ENCODE measurements at regions not wholly inside any gene's neighbourhood (a gene's known extent, or its start where the extent isn't known, plus 50 kb on each side); places are given as distances from the start of the nearest gene placed in this dataset.

DNA sequence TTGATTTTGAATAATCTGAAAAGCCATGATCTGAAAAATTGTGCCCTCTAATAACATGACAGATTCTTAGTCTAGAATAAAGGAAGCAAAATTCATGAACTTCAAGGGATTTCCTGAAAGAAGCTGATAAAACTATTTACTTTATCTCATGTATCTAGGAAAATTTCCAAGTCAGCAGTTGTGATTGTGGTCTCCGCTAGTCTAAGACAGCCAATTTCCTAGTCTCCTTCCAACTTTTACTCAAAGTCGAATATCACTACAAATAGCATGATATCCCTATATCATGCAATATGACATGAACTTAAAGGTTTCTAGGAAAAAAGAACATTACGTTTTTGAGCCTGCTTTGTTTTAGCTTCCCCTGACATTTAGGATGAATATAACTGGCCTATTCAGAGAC, 202.1 kb upstream of the GHITM start:
- DNase-seq (ENCODE audit: low read depth) = no peak

DNA sequence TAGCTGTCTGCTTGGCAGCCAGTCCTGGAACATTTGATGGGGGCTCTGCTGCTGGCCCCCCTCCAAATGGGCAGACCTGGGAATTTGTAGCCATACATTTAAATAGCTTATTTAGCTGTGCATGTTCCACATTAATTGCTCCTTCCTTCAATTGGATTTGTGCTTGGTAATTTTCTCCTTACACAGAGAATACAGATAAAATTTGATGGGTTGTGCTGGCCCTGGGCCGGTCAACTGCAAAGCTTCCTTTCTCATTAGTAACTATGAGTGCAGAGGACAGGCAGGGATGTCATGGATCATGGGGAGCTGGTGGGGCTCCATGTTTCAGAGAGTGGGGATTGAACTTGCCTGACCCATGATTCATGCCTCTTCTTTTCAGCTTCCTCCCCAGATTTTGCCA, 201.5 kb upstream of the GHITM start:
- DNase-seq (ENCODE audit: low read depth) = no peak

DNA sequence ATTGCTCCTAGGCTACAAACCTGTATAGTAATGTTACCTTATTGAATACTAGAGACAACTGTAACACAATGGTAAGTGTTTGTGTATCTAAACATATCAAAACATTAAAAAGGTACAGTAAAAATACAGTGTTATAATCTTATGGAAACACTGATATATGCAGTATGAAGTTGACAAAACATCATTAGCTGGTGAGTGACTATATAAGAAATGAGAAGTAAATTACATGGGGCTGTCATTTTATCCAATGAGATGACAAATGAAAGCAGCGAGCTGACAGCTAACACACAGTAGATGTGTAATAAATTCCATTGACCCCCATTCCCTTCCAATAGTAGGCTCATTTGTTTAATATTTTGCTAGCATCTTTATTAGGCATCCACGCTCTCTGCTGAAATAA, 198.1 kb upstream of the GHITM start:
- DNase-seq (ENCODE audit: low read depth) = no peak

DNA sequence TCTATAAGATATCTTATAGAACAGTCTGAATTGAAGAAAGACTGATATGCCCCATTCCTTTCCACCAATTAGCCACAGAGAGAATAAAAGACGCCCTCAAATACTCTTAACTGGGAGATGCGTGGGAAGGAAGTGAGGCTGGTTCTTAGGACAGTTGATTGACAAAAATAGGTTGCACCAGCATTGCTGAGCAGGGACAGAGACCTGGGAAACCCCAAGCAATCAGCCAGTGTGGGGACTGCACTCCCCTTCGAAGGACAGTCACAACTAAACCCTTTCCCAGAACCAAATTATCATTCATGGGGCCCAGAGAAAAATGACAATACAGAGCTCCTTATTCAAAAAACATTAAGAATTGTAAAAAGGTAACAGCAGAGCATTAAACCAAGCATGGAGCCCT, 196.9 kb upstream of the GHITM start:
- no peak for DNase-seq (ENCODE audit: low read depth)

DNA sequence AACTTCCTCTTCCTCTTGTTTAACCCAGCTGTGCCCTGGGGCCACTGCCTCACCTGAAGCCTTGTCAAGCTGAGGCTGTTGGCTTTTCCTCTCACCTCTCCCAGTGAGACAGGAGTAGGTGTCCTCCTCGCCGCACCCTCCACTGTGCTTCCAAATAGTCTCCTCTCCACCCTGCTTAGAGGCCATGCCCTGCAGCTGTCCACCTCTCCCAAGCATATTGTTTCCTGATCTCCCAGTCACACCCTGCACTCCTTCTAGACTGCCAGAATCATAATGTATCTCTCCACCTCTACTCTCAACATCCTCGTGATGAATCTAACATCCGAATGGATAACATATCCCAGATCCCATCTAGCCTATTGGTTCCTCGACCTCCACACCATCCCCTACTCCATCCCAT, 196.3 kb upstream of the GHITM start:
- no peak for DNase-seq (ENCODE audit: low read depth)

DNA sequence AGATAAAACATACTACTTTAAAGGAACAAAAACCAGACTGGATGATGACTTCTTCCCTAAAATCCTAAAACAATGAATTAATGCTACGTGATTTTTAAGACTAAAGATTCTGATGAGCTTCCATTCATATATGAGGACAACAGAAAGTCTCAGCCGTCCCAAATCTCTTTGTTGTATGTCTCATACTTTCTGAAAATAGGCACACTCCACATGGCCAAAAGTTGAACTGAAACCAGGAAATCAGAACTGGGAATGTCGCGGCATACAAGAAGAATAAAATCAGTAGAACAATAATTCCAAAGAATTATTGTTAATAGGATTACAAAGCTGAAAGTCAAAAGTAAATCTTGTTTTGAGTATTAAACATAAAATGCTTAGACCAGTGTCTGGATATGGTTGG, 195.4 kb upstream of the GHITM start:
- no peak for DNase-seq (ENCODE audit: low read depth)

DNA sequence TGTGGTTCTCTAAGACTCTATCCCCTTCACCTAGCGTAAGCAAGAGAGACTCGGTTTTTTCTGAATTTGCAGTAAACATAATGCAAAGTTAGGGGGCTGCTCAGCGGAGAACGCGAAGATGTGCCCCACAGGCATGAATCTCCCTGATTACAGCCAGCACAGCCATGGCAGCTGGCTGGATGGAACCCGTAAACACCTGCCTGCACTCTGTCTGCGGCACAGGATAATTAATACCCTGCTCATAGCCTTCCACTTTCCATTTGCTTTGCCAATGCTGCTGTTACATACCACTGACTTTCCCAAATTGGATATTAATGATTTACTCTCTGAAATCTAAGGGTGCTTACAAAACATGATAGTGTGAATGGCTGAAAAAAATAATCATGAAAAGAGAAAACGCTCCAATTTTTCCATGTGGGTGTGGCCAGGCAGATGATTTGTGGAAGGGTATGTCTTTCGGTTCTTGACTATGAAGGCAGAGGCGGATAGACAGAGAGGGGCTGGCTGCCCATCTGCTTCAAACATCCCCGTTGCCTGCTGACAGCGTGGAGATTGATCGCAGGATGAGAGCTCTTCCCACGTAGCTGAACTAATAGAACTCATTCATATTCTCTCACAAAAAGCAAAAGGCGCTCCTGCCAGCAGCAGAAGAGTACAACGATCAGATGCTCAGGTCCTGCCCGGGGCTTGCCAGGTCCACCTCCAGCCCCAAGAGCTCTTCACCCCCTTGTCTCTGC, 193.2 kb upstream of the GHITM start:
- no peak for DNase-seq (ENCODE audit: low read depth)

DNA sequence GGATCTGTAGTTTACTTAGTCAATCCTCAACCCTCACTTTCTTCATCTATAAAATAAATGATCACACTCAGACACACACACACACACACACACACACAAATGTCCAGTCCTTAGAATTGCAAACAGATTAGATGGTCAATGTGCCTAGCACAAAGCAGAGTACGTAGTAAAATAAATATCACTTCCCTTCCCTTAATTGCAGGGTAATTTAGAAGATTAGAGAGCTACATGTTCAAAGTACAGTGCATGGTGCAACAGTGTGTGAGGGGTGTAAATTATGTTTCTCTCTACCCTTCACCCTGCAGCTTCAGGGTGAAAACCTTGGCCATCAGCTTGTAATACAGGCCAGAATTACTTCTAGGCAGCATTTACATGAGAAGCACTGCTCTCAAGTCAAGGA, 187.0 kb upstream of the GHITM start:
- no peak for DNase-seq (ENCODE audit: low read depth)

DNA sequence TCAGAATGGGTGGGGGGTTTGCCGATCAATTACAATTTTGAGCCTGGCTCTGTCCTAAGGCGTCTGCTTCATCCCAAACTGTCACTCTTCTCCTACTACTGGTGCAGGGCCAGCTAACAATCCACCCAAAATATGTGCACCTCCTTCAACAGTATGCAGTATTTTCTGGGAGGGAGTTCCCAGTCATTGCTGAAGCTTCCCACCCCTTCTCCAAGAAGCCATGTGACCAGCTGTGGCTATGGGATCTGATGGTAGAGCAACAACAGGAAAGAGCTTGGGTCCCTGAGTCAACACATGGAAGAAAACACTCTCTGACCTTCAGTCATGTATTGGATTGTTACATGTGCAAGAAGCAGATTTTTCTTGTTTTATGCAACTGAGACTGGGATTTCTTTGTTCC, 185.7 kb upstream of the GHITM start:
- DNase-seq (ENCODE audit: low read depth) = no peak

DNA sequence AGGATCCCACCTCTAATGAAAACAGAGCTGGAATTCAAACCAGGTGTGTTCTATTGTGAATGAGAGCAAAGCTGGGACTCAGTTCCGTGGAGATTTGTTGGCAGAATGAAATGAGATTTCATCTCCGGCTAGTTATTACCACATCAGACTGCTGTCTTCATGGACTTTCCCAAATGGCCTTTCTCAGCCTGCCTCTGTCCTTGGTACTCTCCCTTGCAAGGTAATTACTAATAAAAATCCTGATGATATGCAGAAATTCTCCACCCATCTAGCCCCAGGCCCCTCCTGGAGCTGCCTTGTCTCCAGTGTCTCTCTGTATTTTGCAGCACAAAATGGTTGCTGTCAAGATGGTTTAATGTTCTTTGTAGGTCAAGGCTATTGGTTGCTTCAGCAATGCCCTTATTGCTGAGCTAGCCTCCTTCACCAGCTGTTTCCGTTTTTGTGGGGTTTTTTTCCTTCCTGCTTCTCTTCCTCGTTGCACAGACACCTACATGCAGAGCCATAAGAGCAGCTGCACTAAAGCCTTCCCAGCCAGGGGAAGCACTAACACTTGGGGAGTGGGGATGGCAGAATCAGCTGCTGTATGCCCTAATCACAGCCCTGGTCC, 185.0 kb upstream of the GHITM start:
- no peak for DNase-seq (ENCODE audit: low read depth)

DNA sequence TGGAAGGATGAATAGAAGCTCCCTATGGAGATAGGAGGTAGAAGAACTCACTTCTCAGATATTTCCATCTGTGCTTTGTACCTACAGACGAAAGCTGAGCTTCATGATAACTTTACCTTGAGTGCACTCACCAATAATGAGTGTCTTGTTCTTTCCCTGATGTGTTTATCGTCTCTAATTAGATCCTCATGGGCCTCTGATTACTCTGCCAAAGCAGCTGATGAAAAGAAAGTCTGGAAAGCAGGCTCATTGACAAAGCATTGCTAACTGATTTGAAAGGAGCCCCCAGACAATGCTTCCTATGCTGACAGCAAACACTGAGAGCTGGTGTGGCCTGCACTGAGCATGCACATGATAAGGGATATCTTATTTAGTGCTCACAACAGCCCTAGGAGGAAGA, 183.9 kb upstream of the GHITM start:
- no peak for DNase-seq (ENCODE audit: low read depth)

DNA sequence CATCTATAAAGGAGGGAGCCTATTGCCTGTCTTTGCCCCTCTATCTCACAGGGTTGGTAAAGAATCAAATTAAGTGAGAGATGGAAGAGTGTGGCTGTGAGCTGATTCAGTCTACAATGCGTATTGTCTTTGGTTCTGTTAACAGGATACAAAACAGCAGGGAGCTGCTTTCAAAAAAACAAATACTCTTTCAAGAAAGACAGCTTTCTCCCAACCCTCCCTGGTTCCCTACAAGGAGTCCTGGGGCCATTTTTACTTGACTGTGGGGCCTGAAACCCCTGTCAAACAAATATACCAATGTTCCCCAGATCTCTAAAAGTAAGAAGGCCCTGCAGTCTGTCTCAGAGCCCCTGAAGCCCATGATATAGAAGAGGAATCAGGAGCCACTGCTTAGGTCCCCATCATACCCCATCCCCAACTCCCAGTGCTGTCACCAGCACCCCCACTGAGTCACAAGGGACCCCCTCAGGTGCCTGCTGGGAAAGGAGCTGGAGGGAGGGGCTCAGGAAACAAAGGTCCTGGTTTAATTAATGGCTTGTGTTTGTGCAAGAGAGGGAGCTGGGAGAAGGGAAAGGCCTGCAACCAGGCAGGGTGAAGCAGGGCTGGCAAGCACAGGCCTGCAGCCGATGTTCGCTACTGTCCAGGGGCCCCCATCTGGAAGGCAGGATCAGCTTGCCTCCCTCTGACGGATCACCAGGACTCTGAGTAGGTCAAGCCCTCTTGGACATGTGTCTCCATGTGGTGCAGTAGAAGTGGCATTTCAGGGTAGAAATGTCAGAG, 182.0 kb upstream of the GHITM start:
- DNase-seq (ENCODE audit: low read depth) = no peak

DNA sequence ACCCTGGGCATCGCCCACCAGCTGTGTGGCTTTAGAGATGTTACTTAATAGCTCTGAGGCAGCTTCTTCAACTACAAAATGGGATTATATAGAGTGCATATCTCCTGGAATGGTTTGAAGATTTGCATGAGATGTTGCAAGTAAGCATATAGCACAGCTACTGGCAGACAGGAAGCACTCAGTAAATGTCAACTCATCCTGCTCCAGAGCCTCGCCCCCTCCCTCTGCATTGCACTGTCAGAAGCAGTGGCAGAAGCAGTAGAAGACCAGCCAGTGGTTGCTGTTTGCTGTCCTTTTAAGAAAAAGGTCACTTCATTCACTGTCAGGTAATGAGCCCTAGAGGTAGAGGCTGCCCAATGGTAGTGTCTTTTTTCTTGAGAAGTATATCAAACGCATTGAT, 180.0 kb upstream of the GHITM start:
- DNase-seq (ENCODE audit: low read depth) = no peak

DNA sequence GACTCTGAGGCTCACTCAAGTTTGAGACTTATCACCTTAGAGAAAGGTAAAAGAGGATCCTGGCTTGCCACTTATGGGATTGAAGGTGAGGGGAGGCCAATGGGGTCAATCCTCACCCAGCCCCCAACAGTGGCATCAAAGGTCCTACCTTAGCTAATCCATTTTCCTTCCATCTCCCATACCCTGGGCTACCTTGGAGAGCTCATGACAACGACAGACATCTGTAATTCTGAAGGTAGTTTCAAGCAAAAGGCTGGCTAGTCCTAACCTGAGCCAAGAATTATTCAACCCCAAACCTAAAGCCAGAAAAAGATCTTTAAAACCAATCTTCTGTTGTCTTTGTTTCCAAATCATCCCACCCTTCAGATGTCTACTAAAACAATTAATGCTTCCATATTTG, 179.2 kb upstream of the GHITM start:
- DNase-seq (ENCODE audit: low read depth) = no peak

DNA sequence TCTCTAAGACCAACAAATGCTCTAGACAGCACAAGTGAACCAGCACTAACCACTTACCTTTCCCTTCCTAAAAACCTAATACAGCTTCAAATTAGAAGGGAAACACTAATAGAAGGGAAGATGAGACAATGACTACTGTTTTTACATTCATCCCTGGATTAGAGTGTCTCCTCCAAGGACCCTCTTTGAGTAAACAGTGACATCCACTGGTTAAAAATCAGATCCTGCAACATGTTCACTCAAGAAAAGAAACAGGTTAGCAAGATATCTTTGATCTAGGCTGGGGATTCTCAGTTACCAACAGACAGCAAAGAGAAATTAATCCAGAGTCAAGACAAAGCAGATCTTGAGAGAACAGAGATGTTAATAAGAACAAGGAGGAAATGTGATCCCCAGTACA, 177.7 kb upstream of the GHITM start:
- no peak for DNase-seq (ENCODE audit: low read depth)

DNA sequence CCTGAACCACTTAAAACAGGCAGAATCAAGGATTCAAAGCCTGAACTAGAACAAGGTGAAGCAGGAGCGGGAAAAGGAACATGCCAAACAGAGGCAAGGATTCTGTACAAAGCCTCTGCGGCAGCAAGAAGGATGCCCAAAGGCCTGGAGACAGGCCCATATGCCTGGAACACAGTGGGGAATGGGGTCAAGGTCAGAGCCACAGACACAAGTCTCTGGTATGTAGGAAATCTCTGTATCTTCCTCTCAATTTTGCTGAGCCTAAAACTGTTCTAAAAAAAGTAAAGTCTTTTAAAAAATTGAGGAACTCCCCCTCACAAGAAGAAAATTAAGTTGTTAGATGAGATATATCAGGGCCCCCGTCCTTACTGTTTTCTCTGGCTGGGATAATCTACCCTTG, 175.9 kb upstream of the GHITM start:
- DNase-seq (ENCODE audit: low read depth) = no peak

DNA sequence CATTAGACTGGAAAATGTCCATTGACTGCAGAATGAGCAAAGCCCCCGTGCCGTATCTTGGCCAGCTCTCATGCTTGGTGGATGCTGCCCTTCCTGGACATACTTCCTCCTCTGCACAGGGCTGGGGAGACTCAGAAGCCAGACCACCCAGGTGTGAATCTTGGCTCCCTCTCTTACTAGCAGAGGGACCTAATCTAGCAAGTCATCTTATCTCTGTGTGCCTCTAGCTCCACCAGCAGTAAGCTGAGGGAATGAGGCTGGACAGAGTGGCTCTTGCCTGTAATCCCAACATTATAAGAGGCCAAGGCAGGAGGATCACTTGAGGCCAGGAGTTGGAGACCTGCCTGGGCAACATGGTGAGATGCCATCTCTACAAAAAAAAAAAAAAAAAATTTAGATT, 173.8 kb upstream of the GHITM start:
- no peak for DNase-seq (ENCODE audit: low read depth)

DNA sequence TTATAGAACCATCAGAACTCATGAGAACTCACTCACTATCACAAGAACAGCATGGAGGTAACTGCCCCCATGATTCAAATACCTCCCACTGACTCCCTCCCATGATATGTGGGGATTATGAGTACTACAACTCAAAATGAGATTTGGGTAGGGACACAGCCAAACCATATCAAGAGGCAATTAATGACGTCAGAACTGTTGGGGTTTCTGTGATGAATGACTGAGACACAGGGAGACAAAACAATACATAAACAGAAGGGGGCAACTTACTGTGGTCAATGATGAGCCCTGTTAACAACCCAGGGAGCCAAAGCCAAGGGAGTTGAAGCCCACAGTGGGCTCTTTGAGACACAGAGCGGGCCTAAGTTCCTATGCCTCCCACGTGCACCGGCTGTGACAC, 171.3 kb upstream of the GHITM start:
- DNase-seq (ENCODE audit: low read depth) = no peak

DNA sequence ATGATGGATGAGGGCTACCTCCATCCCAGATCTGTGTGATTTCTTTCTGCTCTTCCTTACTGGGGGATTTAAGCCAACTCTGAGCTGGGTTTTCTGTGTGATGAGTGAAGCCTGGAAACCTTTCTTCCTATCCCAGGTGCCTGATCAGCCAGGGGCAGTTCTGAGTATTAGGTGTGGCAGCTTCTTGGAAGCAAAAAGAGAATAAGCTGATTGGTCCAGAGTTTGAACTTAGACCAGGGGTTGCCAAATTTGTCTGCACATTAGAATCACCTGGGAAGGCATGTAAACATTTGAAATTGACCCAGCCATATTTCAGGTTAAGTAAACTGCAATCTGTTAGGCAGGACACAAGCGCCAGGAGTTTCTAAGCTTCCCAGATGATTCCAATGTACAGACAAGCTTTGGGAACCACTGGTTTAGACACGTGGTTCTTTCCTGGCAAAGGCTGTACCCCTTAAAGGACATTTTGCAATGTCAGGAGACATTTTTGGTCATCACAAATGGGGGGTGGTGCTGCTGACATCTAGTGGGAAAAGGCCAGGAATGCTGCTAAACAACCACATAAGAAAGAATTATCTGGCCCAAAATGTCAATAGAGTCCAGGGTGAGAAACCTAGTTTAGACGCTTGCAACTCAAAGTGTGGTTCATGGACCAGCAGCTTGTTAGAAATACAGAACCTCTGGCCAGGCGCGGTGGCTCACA, 160.5 kb upstream of the GHITM start:
- no peak for DNase-seq (ENCODE audit: low read depth)

DNA sequence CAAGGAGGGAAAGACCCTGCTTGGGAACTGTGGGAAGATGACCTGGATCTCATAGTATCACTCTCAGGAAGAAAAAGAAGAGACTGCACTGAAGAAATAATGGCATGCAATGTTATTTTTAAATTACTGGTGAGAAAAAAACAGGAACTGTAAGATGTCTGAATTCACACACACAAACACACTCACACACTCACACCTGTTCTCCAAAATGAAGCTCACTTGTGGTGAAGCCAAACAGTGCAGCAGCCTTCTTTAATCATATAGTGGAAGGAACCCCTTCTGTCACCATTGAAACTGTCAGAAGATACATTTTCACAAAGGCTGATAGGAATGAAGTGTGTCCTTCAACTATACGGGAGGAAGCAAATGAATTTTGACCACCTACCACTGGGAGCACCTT, 156.5 kb upstream of the GHITM start:
- DNase-seq (ENCODE audit: low read depth) = no peak

DNA sequence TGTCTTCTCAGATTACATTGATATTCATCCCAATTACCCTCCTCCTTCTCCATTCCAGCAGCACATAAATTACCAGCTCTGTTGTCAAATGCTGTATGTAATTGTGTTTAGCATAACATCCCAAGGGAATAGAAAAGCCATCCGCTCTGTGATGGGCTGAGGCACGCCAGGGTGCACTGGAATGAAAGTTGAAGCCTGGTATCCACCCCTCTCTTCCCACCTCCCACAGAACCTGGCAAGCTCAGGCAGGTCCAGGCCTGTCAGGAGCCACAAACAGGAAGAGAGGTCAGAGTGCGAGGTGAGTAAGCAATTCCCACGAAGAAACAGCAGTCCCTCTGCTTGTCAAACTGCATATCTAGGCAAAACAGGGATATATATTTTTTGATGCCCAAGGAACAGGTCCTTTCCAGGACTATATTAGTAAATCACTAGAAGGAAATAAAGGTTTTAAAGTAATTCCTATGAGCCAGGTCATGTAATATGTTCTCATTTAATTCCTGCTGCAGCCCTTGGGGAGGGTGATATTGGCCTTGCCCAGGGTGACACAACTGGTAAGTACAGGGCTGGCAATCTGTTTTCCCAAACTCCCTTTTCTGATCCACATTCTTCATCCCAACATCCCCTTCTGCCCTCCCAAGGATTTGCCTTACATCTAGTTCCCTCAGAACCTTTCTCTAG, 155.6 kb upstream of the GHITM start:
- DNase-seq (ENCODE audit: low read depth) = no peak

DNA sequence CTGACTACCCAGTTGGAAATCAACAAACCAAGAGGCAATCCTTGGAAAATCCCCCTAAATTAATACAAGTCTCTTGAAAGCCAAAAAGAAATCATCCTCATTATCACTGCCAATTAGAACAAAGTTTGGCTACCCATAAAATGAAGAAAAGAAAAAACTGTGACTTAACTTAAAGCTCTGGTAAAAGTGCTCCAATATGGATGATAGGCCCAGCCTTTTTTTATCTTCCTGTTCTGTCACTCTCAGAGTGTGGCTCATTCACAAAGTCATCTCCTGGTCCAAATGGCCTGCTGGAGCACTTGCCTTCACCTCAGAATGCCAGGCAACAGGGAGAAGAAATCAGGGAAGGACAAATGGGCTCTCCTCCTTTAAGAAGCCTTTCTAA, 155.1 kb upstream of the GHITM start:
- DNase-seq (ENCODE audit: low read depth) = no peak

Measured in stimulated activated CD8-positive, alpha-beta memory T cell treated with anti-CD3 and anti-CD28 coated beads, Interleukin-4, amount 100 ng/mL, for 24 hours (primary cell).